Esophagus muscularis mucosa (tissue), 4 donors: ENCODE measurements at regions not wholly inside any gene's neighbourhood (a gene's known extent, or its start where the extent isn't known, plus 50 kb on each side); places are given as distances from the start of the nearest gene placed in this dataset.

Experiments used
- CTCF ChIP-seq, 3 experiments: fragments of 200-600 bp in 2 of 3; fragments of 450-650 bp in 1 of 3; sonication (generic) in 2 of 3; IDR thresholded peaks; one replicate each; pipeline ENCODE4 v1.5.1; 2017 to 2019; ENCODE audit warnings: antibody characterized with exemption in 3 of 3, mild to moderate bottlenecking in 2 of 3, moderate library complexity in 1 of 3
- EP300 ChIP-seq: sonication (generic); formaldehyde crosslinking; IDR thresholded peaks from one replicate; pipeline ENCODE4 v1.6.1; 2017; ENCODE audit warnings: antibody characterized with exemption
- POLR2A ChIP-seq: fragments of 450-650 bp; IDR thresholded peaks from one replicate; pipeline ENCODE4 v1.6.1; 2017; ENCODE audit warnings: antibody characterized with exemption, moderate library complexity, mild to moderate bottlenecking, low read depth

- no peak for TF ChIP-seq CTCF (IDR thresholded peaks at IDR 0.05)
- TF ChIP-seq EP300: no peak
- TF ChIP-seq POLR2A: no peak
Observed at GRCh38 chr10:78620985-78621799, 447.6 kb upstream of the ZMIZ1 start.
